ENCODE measurements at regions not wholly inside any gene's neighbourhood (a gene's known extent, or its start where the extent isn't known, plus 50 kb on each side); places are given as distances from the start of the nearest gene placed in this dataset.
A peak's percentile ranks its signal among the peaks of the same experiment; 100 is the strongest.

GRCh38 chr6:154651656-154652055 lies 81.6 kb upstream of the SCAF8 start:
- intact Hi-C loops (cut with DNase I; ENCODE audit: low total_unique reads), result no loop called here
- Histone ChIP-seq H3K9me3 (no peaks in the 10 kb centered on the region), H3K27me3 (no peaks in the 10 kb centered on the region), H3K27ac (no peak overlapping the region), H3K4me3 (no peak overlapping the region), H3K36me3 (no peaks in the 10 kb centered on the region), H3K4me1 (peaks cover 0 to 48% (median 6%) of the 10 kb centered on the region in 4 donors)
- no peak for TF ChIP-seq CTCF (IDR thresholded peaks at IDR 0.05)
- no peak for DNase-seq

- TF ChIP-seq CTCF (IDR thresholded peaks at IDR 0.05), result no peak
- no peak for DNase-seq
These were observed 79.8 kb upstream of the SCAF8 start for GRCh38 chr6:154653385-154653784.

GRCh38 chr6:154653853-154654252 lies 79.4 kb upstream of the SCAF8 start:
- no peak overlapping the region for H3K4me3 ChIP-seq
- peak overlapping the region; percentile 46 to 57 for H3K27ac ChIP-seq
- no peaks in the 10 kb centered on the region for H3K27me3 ChIP-seq
- no peaks in the 10 kb centered on the region for H3K36me3 ChIP-seq
- peaks cover 0 to 40% (median 6%) of the 10 kb centered on the region in 4 donors for H3K4me1 ChIP-seq
- no peak for TF ChIP-seq CTCF (IDR thresholded peaks at IDR 0.05)
- peak in 1 of 2 donors; percentile 57 for DNase-seq
- intact Hi-C loops (cut with DNase I; ENCODE audit: low total_unique reads), result no loop called here
- no peaks in the 10 kb centered on the region for H3K9me3 ChIP-seq

More at GRCh38 chr6:154653385-154653784, 79.8 kb upstream of the SCAF8 start:
- Histone ChIP-seq H3K27me3 (no peaks in the 10 kb centered on the region), H3K9me3 (no peaks in the 10 kb centered on the region), H3K36me3 (no peaks in the 10 kb centered on the region), H3K4me1 (peaks cover 0 to 42% (median 6%) of the 10 kb centered on the region in 4 donors), H3K27ac (peak overlapping the region; percentile 46 to 57), H3K4me3 (no peak overlapping the region)
- intact Hi-C loops (cut with DNase I; ENCODE audit: low total_unique reads), result no loop called here

- TF ChIP-seq CTCF (IDR thresholded peaks at IDR 0.05), result no peak
- no peak for DNase-seq
- peaks cover 0 to 21% (median 2%) of the 10 kb centered on the region in 4 donors for H3K4me1 ChIP-seq
- H3K9me3 ChIP-seq, result no peaks in the 10 kb centered on the region
- intact Hi-C loops (cut with DNase I; ENCODE audit: low total_unique reads), result no loop called here
- no peaks in the 10 kb centered on the region for H3K27me3 ChIP-seq
- no peak overlapping the region for H3K27ac ChIP-seq
- no peaks in the 10 kb centered on the region for H3K36me3 ChIP-seq
- no peak overlapping the region for H3K4me3 ChIP-seq
These were observed 76.6 kb upstream of the SCAF8 start for GRCh38 chr6:154656660-154657059.

GRCh38 chr6:154661768-154662167 lies 71.4 kb upstream of the SCAF8 start:
- intact Hi-C loops (cut with DNase I; ENCODE audit: low total_unique reads), result no loop called here
- no peak for TF ChIP-seq CTCF (IDR thresholded peaks at IDR 0.05)
- no peaks in the 10 kb centered on the region for H3K36me3 ChIP-seq
- H3K9me3 ChIP-seq, result no peaks in the 10 kb centered on the region
- DNase-seq, result no peak
- H3K4me1 ChIP-seq, result peaks cover 0 to 5% (median 0%) of the 10 kb centered on the region in 4 donors
- no peak overlapping the region for H3K27ac ChIP-seq
- H3K27me3 ChIP-seq, result no peaks in the 10 kb centered on the region
- H3K4me3 ChIP-seq, result no peak overlapping the region

- H3K27me3 ChIP-seq, result no peaks in the 10 kb centered on the region
- intact Hi-C loops (cut with DNase I; ENCODE audit: low total_unique reads), result no loop called here
- no peak for DNase-seq
- H3K4me1 ChIP-seq, result peaks cover 0 to 5% (median 0%) of the 10 kb centered on the region in 4 donors
- no peak overlapping the region for H3K4me3 ChIP-seq
- H3K9me3 ChIP-seq, result no peaks in the 10 kb centered on the region
- no peak for TF ChIP-seq CTCF (IDR thresholded peaks at IDR 0.05)
- H3K36me3 ChIP-seq, result no peaks in the 10 kb centered on the region
- no peak overlapping the region for H3K27ac ChIP-seq
These were observed 68.9 kb upstream of the SCAF8 start for GRCh38 chr6:154664287-154664686.
